Peyer's patch (tissue), 4 donors: ENCODE measurements at regions not wholly inside any gene's neighbourhood (a gene's known extent, or its start where the extent isn't known, plus 50 kb on each side); places are given as distances from the start of the nearest gene placed in this dataset.

Source experiments
- CTCF ChIP-seq, 6 experiments: fragments of 450-650 bp in 4 of 6; fragments of 200-600 bp in 2 of 6; sonication (generic) in 1 of 6; IDR thresholded peaks; one replicate each; pipeline ENCODE4 v1.5.1; 2017 to 2019; ENCODE audit warnings: antibody characterized with exemption in 6 of 6, mild to moderate bottlenecking in 3 of 6, moderate library complexity in 1 of 6
- POLR2A ChIP-seq, 2 donors: fragments of 450-650 bp; IDR thresholded peaks; one replicate each; pipeline ENCODE4 v1.5.1; 2017; ENCODE audit warnings: antibody characterized with exemption in 2 of 2, mild to moderate bottlenecking in 2 of 2, moderate library complexity in 2 of 2

- TF ChIP-seq CTCF (IDR thresholded peaks at IDR 0.05) (no peak), POLR2A (IDR thresholded peaks at IDR 0.05) (no peak)
These were observed 562.4 kb downstream of the RNF144A start for GRCh38 chr2:7479603-7480002.
